Neutrophil (primary cell): ENCODE measurements at regions not wholly inside any gene's neighbourhood (a gene's known extent, or its start where the extent isn't known, plus 50 kb on each side); places are given as distances from the start of the nearest gene placed in this dataset.

ENCODE experiments used
- H3K27ac ChIP-seq: fragments of 200-600 bp; sonication (generic); 2 replicates; pipeline ENCODE4 v1.5.1; 2016; ENCODE audit warnings: mild to moderate bottlenecking, moderate library complexity
- H3K27me3 ChIP-seq: fragments of 200-600 bp; sonication (generic); 2 replicates; pipeline ENCODE4 v1.6.0; 2016; ENCODE audit warnings: mild to moderate bottlenecking
- H3K36me3 ChIP-seq: fragments of 200-600 bp; sonication (generic); 2 replicates; pipeline ENCODE4 v1.5.1; 2017
- H3K4me1 ChIP-seq, 2 experiments: fragments of 200-600 bp in 1 of 2; sonication (generic) in 1 of 2; 1 replicate in 1 of 2; 2 replicates in 1 of 2; pipeline versions ENCODE4 v1.5.1 to v1.6.1; 2013 to 2016; ENCODE audit warnings: low read depth in 1 of 2, low read length in 1 of 2, mild to moderate bottlenecking in 1 of 2, moderate library complexity in 1 of 2; ENCODE audit not compliant: control insufficient read depth in 1 of 2, insufficient read depth in 1 of 2
- H3K4me3 ChIP-seq, 2 experiments: fragments of 200-600 bp in 1 of 2; sonication (generic) in 1 of 2; 1 replicate in 1 of 2; 2 replicates in 1 of 2; pipeline ENCODE4 v1.5.1; 2013 to 2016; ENCODE audit warnings: low read depth in 1 of 2, low read length in 1 of 2, mild to moderate bottlenecking in 1 of 2, moderate library complexity in 1 of 2
- H3K9me3 ChIP-seq: fragments of 200-600 bp; sonication (generic); 2 replicates; pipeline ENCODE4 v1.5.1; 2016
- TF ChIP-seq, protein P1 (sequence below): fragments of 200-600 bp; sonication (generic); IDR thresholded peaks from 2 replicates; pipeline ENCODE4 v1.5.1; 2016; ENCODE audit warnings: antibody characterized with exemption

DNA sequence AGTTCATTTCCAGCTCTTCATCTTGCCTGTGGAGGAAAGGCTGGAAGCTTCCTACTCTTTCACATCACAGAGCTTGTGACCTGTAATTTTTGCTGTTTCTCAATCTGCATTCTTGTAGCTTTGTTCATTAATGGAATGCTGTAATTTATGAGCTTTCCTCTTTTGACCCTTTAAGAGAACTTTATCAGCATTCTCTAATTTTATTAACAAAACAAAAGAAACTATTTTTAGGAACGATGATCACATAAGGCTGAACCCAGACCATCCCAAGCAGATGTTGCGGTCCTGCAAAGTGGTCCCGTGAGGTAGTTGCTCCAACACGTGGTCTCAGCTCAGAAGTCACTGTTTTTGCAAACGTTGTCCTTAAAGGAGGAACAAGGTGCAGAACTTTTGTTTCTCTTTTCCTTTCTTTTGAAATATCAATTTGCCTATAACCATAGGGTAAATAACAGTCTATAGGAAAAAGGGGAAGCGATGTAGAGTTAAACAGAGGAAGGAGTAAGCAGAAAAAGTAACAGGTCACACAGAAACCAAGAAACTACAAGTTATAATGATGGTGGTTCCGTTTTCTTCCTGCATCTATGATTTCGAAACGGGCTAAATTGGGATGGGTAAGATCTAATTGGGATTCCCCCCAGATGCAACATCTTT, 121.3 kb upstream of the PHACTR1 start:
- no peaks in the 10 kb centered on the region for H3K36me3 ChIP-seq
- H3K4me1 ChIP-seq, result peaks cover 10 to 18% of the 10 kb centered on the region in 2 experiments
- peak overlapping the region; percentile 28 for H3K27ac ChIP-seq

DNA sequence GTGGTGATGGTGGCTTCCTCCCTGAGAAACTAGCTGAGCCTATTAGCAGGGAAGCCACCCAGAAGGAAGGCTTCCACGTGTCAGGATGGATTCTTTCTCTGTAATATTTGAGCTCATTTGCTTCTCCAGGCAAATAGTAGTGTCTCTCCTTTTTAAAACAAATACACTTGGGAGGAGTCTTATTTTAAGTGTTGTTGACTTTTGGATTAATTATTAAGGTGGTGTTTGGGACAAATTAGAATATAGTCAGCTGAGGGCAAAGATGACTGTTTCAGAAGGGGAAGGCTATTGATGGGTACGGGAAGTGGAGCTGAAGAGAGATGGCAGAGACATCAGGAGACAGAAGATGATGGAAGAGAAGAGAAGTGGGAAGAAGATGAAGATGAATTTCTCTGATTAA, 119.8 kb upstream of the PHACTR1 start:
- H3K36me3 ChIP-seq, result no peaks in the 10 kb centered on the region
- H3K27me3 ChIP-seq, result no peaks in the 10 kb centered on the region
- TF ChIP-seq, protein P1, sequence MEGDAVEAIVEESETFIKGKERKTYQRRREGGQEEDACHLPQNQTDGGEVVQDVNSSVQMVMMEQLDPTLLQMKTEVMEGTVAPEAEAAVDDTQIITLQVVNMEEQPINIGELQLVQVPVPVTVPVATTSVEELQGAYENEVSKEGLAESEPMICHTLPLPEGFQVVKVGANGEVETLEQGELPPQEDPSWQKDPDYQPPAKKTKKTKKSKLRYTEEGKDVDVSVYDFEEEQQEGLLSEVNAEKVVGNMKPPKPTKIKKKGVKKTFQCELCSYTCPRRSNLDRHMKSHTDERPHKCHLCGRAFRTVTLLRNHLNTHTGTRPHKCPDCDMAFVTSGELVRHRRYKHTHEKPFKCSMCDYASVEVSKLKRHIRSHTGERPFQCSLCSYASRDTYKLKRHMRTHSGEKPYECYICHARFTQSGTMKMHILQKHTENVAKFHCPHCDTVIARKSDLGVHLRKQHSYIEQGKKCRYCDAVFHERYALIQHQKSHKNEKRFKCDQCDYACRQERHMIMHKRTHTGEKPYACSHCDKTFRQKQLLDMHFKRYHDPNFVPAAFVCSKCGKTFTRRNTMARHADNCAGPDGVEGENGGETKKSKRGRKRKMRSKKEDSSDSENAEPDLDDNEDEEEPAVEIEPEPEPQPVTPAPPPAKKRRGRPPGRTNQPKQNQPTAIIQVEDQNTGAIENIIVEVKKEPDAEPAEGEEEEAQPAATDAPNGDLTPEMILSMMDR, result no peak
- H3K4me3 ChIP-seq, result no peak overlapping the region
- H3K9me3 ChIP-seq, result no peaks in the 10 kb centered on the region
- H3K4me1 ChIP-seq, result peaks cover 10 to 18% of the 10 kb centered on the region in 2 experiments
- no peak overlapping the region for H3K27ac ChIP-seq

More for the DNA sequence above, 121.3 kb upstream of the PHACTR1 start:
- no peak overlapping the region for H3K4me3 ChIP-seq
- no peaks in the 10 kb centered on the region for H3K27me3 ChIP-seq
- no peaks in the 10 kb centered on the region for H3K9me3 ChIP-seq
- TF ChIP-seq, protein P1, result no peak

DNA sequence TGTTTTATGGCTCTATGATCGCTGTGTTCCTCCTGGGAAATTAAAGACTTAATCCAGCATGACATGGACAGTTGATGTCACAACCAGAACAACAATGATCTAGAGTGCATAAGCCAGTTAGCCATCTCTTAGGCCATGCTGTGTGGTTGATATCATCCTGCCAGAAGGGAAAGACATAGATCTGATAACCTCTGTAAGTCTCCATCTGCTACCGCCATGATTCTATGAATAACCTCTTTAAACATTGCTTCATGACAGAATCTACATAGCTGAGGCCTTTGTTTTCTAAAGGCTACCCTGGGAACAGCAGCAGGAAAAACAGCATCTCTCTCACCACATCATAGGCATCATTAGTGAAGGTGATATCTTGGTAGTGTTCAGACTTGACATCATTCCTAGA, 117.6 kb upstream of the PHACTR1 start:
- Histone ChIP-seq H3K27me3 (no peaks in the 10 kb centered on the region), H3K9me3 (no peaks in the 10 kb centered on the region), H3K4me3 (no peak overlapping the region), H3K4me1 (peaks cover 20 to 34% of the 10 kb centered on the region in 2 experiments), H3K36me3 (no peaks in the 10 kb centered on the region), H3K27ac (no peak overlapping the region)
- TF ChIP-seq, protein P1, result no peak

DNA sequence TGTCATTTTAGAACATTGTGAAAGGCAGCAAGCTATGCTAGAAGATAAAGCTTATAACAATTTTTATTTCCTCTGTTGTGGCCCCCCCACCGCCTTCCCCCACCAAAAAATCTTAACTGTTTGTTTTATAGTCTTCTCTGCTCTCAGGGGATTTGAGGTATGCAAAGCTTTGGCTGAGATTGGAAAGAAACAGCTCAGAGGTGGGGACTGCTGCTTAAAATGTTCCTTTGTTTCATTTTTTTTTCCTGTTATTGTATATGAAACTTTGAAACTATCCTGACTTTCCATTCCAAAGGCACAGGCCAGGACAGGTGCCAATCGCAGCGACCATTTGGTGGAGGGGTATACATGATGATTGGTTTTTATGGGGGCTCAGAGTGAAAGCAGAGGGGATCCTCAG, 114.7 kb upstream of the PHACTR1 start:
- peaks cover 10 to 22% of the 10 kb centered on the region in 2 experiments for H3K4me1 ChIP-seq
- no peaks in the 10 kb centered on the region for H3K9me3 ChIP-seq
- no peak overlapping the region for H3K4me3 ChIP-seq
- H3K27me3 ChIP-seq, result no peaks in the 10 kb centered on the region
- no peaks in the 10 kb centered on the region for H3K36me3 ChIP-seq
- TF ChIP-seq, protein P1, result no peak
- H3K27ac ChIP-seq, result no peak overlapping the region

DNA sequence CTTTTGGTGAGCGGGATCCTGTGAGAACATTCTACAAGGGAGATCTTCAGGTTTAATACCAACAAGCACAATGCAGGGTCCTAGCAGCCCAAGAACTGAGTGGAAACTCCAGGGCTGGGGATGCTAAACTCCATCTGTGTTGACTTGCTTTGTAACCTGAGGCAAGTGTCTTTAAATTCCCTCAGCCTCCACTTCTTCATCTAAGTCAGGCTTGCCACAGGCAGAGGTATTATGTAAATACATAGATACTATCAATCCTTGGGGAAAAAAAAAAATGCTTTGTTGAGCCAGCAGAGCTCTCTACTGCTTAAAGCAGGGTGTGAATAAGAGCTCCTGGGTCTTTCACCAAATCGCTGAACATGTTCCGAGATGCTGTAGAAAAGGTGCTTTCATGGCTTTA, 114.2 kb upstream of the PHACTR1 start:
- H3K27me3 ChIP-seq, result no peaks in the 10 kb centered on the region
- no peak overlapping the region for H3K4me3 ChIP-seq
- TF ChIP-seq, protein P1, result no peak
- H3K4me1 ChIP-seq, result peaks cover 10 to 27% of the 10 kb centered on the region in 2 experiments
- no peaks in the 10 kb centered on the region for H3K9me3 ChIP-seq
- H3K36me3 ChIP-seq, result no peaks in the 10 kb centered on the region
- no peak overlapping the region for H3K27ac ChIP-seq
